ENCODE measurements at regions not wholly inside any gene's neighbourhood (a gene's known extent, or its start where the extent isn't known, plus 50 kb on each side); places are given as distances from the start of the nearest gene placed in this dataset.

DNA sequence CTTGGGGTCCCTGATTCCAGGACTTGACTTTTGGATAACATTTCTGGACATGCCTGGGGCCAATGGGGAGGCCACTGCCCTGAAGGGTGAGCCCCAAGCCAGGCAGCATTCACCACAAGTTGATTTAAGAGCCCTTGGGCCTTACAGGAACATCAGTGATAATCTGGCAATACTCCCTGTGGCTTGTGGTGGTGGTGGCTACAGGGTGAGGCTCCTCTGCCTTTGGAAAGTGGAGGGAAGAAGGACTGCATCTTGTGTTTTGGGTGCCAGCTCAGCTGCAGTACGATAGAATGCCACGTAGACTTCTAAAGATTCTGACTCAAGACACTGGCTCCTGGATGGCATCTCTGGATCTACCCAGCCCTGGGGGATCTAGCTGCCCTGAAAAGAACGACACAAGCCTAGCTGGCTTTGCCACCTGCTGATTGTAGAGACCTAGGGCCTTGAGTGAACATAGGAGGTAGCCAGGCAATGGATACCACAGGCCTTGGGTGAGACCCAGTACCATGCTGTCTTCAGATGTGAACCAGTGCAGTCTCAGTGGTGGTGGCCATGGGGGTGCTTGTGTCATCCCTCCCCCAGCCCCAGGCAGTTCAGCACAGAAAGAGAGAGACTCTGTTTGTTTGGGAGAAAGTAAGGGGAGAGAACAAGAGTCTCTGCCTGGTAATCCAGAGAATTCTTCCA is 79.0 kb upstream of the DAP start:
- in situ Hi-C loops (cut with MboI; ENCODE audit: low pct_unique_long_range_greater_than_20kb, low sequenced_read_pairs, unreplicated experiment): no loop called here
- TF ChIP-seq, protein P1, sequence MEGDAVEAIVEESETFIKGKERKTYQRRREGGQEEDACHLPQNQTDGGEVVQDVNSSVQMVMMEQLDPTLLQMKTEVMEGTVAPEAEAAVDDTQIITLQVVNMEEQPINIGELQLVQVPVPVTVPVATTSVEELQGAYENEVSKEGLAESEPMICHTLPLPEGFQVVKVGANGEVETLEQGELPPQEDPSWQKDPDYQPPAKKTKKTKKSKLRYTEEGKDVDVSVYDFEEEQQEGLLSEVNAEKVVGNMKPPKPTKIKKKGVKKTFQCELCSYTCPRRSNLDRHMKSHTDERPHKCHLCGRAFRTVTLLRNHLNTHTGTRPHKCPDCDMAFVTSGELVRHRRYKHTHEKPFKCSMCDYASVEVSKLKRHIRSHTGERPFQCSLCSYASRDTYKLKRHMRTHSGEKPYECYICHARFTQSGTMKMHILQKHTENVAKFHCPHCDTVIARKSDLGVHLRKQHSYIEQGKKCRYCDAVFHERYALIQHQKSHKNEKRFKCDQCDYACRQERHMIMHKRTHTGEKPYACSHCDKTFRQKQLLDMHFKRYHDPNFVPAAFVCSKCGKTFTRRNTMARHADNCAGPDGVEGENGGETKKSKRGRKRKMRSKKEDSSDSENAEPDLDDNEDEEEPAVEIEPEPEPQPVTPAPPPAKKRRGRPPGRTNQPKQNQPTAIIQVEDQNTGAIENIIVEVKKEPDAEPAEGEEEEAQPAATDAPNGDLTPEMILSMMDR (IDR thresholded peaks at IDR 0.05; ENCODE audit: extremely low read depth, insufficient read depth, missing control alignments): no peak
- DNase-seq (ENCODE audit: low spot score): no peak

DNA sequence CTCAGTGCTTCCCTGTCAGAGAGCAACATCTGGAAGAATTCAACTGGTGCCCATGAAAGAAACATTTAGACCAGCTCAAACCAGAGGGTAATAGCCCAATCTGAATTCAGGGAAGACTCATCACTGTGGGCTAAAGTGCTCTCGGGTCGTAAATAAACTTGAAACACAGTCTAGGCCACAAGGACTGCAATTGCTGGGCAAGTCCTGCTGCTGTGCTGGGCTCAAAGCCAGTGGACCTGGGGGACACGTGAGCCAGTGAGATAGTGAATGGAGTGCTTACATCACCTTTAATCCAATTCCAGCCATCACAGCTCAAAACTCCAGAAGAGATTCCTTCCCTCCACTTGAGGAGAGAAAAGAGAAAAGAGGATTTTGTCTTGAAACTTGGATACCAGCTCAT is 78.1 kb upstream of the DAP start:
- TF ChIP-seq, protein P1 (IDR thresholded peaks at IDR 0.05; ENCODE audit: extremely low read depth, insufficient read depth, missing control alignments): no peak
- in situ Hi-C loops (cut with MboI; ENCODE audit: low pct_unique_long_range_greater_than_20kb, low sequenced_read_pairs, unreplicated experiment): no loop called here
- DNase-seq (ENCODE audit: low spot score): no peak

GRCh38 chr5:10838038-10838437 is 77.0 kb upstream of the DAP start:
- DNase-seq (ENCODE audit: low spot score): no peak
- TF ChIP-seq, protein P1 (IDR thresholded peaks at IDR 0.05; ENCODE audit: extremely low read depth, insufficient read depth, missing control alignments): no peak
- in situ Hi-C loops (cut with MboI; ENCODE audit: low pct_unique_long_range_greater_than_20kb, low sequenced_read_pairs, unreplicated experiment): no loop called here

DNA sequence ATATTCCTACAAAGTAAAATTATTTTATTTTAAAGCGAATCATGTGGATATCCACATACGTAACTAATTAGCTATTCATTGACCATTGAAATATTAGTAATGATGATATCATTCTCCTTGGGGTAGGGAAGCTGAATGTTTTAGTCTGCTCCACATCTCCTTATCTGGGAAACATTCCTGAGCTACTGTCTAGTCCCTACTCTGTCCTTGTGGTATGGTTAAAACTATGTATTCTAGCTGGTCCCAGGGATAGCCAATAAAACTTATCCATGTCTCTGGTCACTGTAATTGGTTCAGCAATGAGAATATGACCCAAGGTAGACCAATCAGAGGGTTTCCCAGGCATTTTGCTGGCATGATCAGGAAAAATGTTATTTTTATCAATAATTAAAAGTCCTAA is 76.0 kb upstream of the DAP start:
- TF ChIP-seq, protein P1 (IDR thresholded peaks at IDR 0.05; ENCODE audit: extremely low read depth, insufficient read depth, missing control alignments): no peak
- in situ Hi-C loops (cut with MboI; ENCODE audit: low pct_unique_long_range_greater_than_20kb, low sequenced_read_pairs, unreplicated experiment): no loop called here
- DNase-seq (ENCODE audit: low spot score): no peak

GRCh38 chr5:10834695-10835094 is 73.7 kb upstream of the DAP start:
- TF ChIP-seq, protein P1 (IDR thresholded peaks at IDR 0.05; ENCODE audit: extremely low read depth, insufficient read depth, missing control alignments): no peak
- no peak for DNase-seq (ENCODE audit: low spot score)
- in situ Hi-C loops (cut with MboI; ENCODE audit: low pct_unique_long_range_greater_than_20kb, low sequenced_read_pairs, unreplicated experiment): no loop called here

DNA sequence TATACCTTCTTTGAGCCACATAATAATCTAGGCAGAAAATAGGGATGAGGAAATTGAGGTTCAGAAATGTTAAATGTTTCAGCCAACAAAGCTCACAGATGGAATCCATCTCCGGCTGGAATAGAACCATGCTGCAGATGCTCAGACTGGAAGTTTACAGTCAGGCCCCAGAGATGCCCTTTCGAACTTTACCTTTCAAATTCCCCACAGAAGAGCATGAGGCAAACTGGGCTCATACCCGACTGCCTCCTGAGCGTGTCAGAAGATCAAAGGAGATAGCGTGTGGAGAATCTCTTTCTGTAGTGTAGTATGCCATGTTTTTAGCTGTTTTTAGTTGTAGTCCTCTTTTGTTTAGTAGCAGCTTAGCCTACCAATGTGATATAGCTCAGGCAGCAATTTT is 72.0 kb upstream of the DAP start:
- in situ Hi-C loops (cut with MboI; ENCODE audit: low pct_unique_long_range_greater_than_20kb, low sequenced_read_pairs, unreplicated experiment): no loop called here
- no peak for DNase-seq (ENCODE audit: low spot score)
- TF ChIP-seq, protein P1 (IDR thresholded peaks at IDR 0.05; ENCODE audit: extremely low read depth, insufficient read depth, missing control alignments): no peak

Data from GM13977 (cell line).